Activated naive CD4-positive, alpha-beta T cell treated with anti-CD3 and anti-CD28 coated beads, Interleukin-2, amount 50 U/mL, for 72 hours (primary cell): ENCODE measurements at regions not wholly inside any gene's neighbourhood (a gene's known extent, or its start where the extent isn't known, plus 50 kb on each side); places are given as distances from the start of the nearest gene placed in this dataset.

Experiments used
- ATAC-seq, 2 donors: fragments of 150-1000 bp; cut with Tn5 transposase; 2 replicates each; pipeline ENCODE4 v1.10.0; 2021; ENCODE audit warnings: mild to moderate bottlenecking in 2 of 2, moderate library complexity in 2 of 2
- DNase-seq, 2 donors: peaks; one replicate each; pipeline ENCODE4 v3.0.0; 2021 to 2022; ENCODE audit warnings: low spot score in 2 of 2
- H3K27ac Mint-ChIP-seq, 2 donors: one replicate each; pipeline ENCODE4 v1.8.0; 2022; ENCODE audit warnings: mild to moderate bottlenecking in 2 of 2, mixed read lengths in 2 of 2
- H3K36me3 Mint-ChIP-seq, 2 donors: one replicate each; pipeline ENCODE4 v1.8.0; 2022; ENCODE audit warnings: mixed read lengths in 2 of 2
- H3K9me3 Mint-ChIP-seq, 2 donors: one replicate each; pipeline ENCODE4 v1.8.0; 2022; ENCODE audit warnings: mixed read lengths in 2 of 2

- ATAC-seq (no peak), DNase-seq (no peak)
- Mint-ChIP-seq H3K9me3 (no peaks in the 10 kb centered on the region), H3K27ac (no peak overlapping the region), H3K36me3 (no peaks in the 10 kb centered on the region)
Observed at GRCh38 chr5:56470007-56470406, 236.9 kb upstream of the ANKRD55 start.

- no peak for ATAC-seq
- H3K36me3 Mint-ChIP-seq = no peaks in the 10 kb centered on the region
- no peaks in the 10 kb centered on the region for H3K9me3 Mint-ChIP-seq
- no peak overlapping the region for H3K27ac Mint-ChIP-seq
- DNase-seq = no peak
Observed at GRCh38 chr5:56468277-56468676, 235.1 kb upstream of the ANKRD55 start.

- DNase-seq (no peak), ATAC-seq (no peak)
- Mint-ChIP-seq H3K9me3 (no peaks in the 10 kb centered on the region), H3K27ac (no peak overlapping the region), H3K36me3 (no peaks in the 10 kb centered on the region)
Observed at GRCh38 chr5:56467176-56467717, 234.1 kb upstream of the ANKRD55 start.

- no peak for DNase-seq
- Mint-ChIP-seq H3K27ac (no peak overlapping the region), H3K36me3 (no peaks in the 10 kb centered on the region), H3K9me3 (no peaks in the 10 kb centered on the region)
- ATAC-seq = no peak
Observed at GRCh38 chr5:56466136-56466816, 233.1 kb upstream of the ANKRD55 start.

GRCh38 chr5:56465769-56466135 lies 232.6 kb upstream of the ANKRD55 start:
- Mint-ChIP-seq H3K9me3 (no peaks in the 10 kb centered on the region), H3K36me3 (no peaks in the 10 kb centered on the region), H3K27ac (no peak overlapping the region)
- no peak for DNase-seq
- ATAC-seq = no peak

GRCh38 chr5:56464935-56465768 lies 232.0 kb upstream of the ANKRD55 start:
- Mint-ChIP-seq H3K27ac (no peak overlapping the region), H3K36me3 (no peaks in the 10 kb centered on the region), H3K9me3 (no peaks in the 10 kb centered on the region)
- ATAC-seq = no peak
- DNase-seq = no peak

GRCh38 chr5:56463944-56464571 lies 230.9 kb upstream of the ANKRD55 start:
- no peak for ATAC-seq
- Mint-ChIP-seq H3K9me3 (no peaks in the 10 kb centered on the region), H3K27ac (no peak overlapping the region), H3K36me3 (no peaks in the 10 kb centered on the region)
- no peak for DNase-seq

- Mint-ChIP-seq H3K36me3 (no peaks in the 10 kb centered on the region), H3K9me3 (no peaks in the 10 kb centered on the region), H3K27ac (no peak overlapping the region)
- DNase-seq (no peak), ATAC-seq (no peak)
Observed at GRCh38 chr5:56461584-56461983, 228.5 kb upstream of the ANKRD55 start.

GRCh38 chr5:56460681-56461191 lies 227.6 kb upstream of the ANKRD55 start:
- no peak overlapping the region for H3K27ac Mint-ChIP-seq
- DNase-seq (no peak), ATAC-seq (no peak)
- H3K9me3 Mint-ChIP-seq = no peaks in the 10 kb centered on the region
- H3K36me3 Mint-ChIP-seq = no peaks in the 10 kb centered on the region

GRCh38 chr5:56460195-56460546 lies 227.0 kb upstream of the ANKRD55 start:
- Mint-ChIP-seq H3K36me3 (no peaks in the 10 kb centered on the region), H3K27ac (no peak overlapping the region), H3K9me3 (no peaks in the 10 kb centered on the region)
- ATAC-seq = no peak
- no peak for DNase-seq

GRCh38 chr5:56459394-56460194 lies 226.5 kb upstream of the ANKRD55 start:
- Mint-ChIP-seq H3K36me3 (no peaks in the 10 kb centered on the region), H3K9me3 (no peaks in the 10 kb centered on the region), H3K27ac (no peak overlapping the region)
- no peak for DNase-seq
- ATAC-seq = no peak

GRCh38 chr5:56457887-56458812 lies 225.0 kb upstream of the ANKRD55 start:
- H3K27ac Mint-ChIP-seq = no peak overlapping the region
- DNase-seq (no peak), ATAC-seq (no peak)
- no peaks in the 10 kb centered on the region for H3K9me3 Mint-ChIP-seq
- H3K36me3 Mint-ChIP-seq = no peaks in the 10 kb centered on the region

- Mint-ChIP-seq H3K27ac (peak overlapping the region; percentile 10 to 85), H3K36me3 (no peaks in the 10 kb centered on the region), H3K9me3 (no peaks in the 10 kb centered on the region)
- no peak for ATAC-seq
- DNase-seq = no peak
Observed at GRCh38 chr5:56456002-56456401, 222.9 kb upstream of the ANKRD55 start.

GRCh38 chr5:56455417-56455816 lies 222.3 kb upstream of the ANKRD55 start:
- ATAC-seq = no peak
- peak overlapping the region in 1 of 2 donors; percentile 10 for H3K27ac Mint-ChIP-seq
- H3K36me3 Mint-ChIP-seq = no peaks in the 10 kb centered on the region
- DNase-seq = no peak
- no peaks in the 10 kb centered on the region for H3K9me3 Mint-ChIP-seq

- Mint-ChIP-seq H3K27ac (no peak overlapping the region), H3K9me3 (no peaks in the 10 kb centered on the region), H3K36me3 (no peaks in the 10 kb centered on the region)
- DNase-seq (no peak), ATAC-seq (no peak)
Observed at GRCh38 chr5:56454219-56454862, 221.2 kb upstream of the ANKRD55 start.
